ENCODE measurements at regions not wholly inside any gene's neighbourhood (a gene's known extent, or its start where the extent isn't known, plus 50 kb on each side); places are given as distances from the start of the nearest gene placed in this dataset.

GRCh38 chr12:105423237-105423636, 92.7 kb downstream of the C12orf75 start:
- no peak for DNase-seq (ENCODE audit: extremely low read depth, low read depth)
- TF ChIP-seq CTCF (IDR thresholded peaks at IDR 0.05; ENCODE audit: low read depth, low read length, missing control alignments) = no peak
- H3K4me3 ChIP-seq (replicated peaks; ENCODE audit: low read depth, low read length) = no peak overlapping the region

- TF ChIP-seq CTCF (IDR thresholded peaks at IDR 0.05; ENCODE audit: low read depth, low read length, missing control alignments) = no peak
- DNase-seq (ENCODE audit: extremely low read depth, low read depth) = no peak
- no peak overlapping the region for H3K4me3 ChIP-seq (replicated peaks; ENCODE audit: low read depth, low read length)
These were observed 93.4 kb downstream of the C12orf75 start for GRCh38 chr12:105423921-105424320.

GRCh38 chr12:105425254-105426174, 95.0 kb downstream of the C12orf75 start:
- DNase-seq (ENCODE audit: extremely low read depth, low read depth) = no peak

GRCh38 chr12:105426766-105427165, 96.3 kb downstream of the C12orf75 start:
- no peak overlapping the region for H3K4me3 ChIP-seq (replicated peaks; ENCODE audit: low read depth, low read length)
- DNase-seq (ENCODE audit: extremely low read depth, low read depth) = no peak
- no peak for TF ChIP-seq CTCF (IDR thresholded peaks at IDR 0.05; ENCODE audit: low read depth, low read length, missing control alignments)

More at GRCh38 chr12:105425254-105426174, 95.0 kb downstream of the C12orf75 start:
- no peak overlapping the region for H3K4me3 ChIP-seq (replicated peaks; ENCODE audit: low read depth, low read length)
- TF ChIP-seq CTCF (IDR thresholded peaks at IDR 0.05; ENCODE audit: low read depth, low read length, missing control alignments) = no peak

- H3K4me3 ChIP-seq (replicated peaks; ENCODE audit: low read depth, low read length) = no peak overlapping the region
- no peak for TF ChIP-seq CTCF (IDR thresholded peaks at IDR 0.05; ENCODE audit: low read depth, low read length, missing control alignments)
- no peak for DNase-seq (ENCODE audit: extremely low read depth, low read depth)
These were observed 97.4 kb downstream of the C12orf75 start for GRCh38 chr12:105427883-105428282.

GRCh38 chr12:105428793-105429395, 98.4 kb downstream of the C12orf75 start:
- H3K4me3 ChIP-seq (replicated peaks; ENCODE audit: low read depth, low read length) = no peak overlapping the region
- no peak for TF ChIP-seq CTCF (IDR thresholded peaks at IDR 0.05; ENCODE audit: low read depth, low read length, missing control alignments)
- no peak for DNase-seq (ENCODE audit: extremely low read depth, low read depth)
